HG02588 (cell line): ENCODE measurements at regions not wholly inside any gene's neighbourhood (a gene's known extent, or its start where the extent isn't known, plus 50 kb on each side); places are given as distances from the start of the nearest gene placed in this dataset.

Source experiments
- ATAC-seq: cut with Tn5 transposase; IDR thresholded peaks from one replicate; pipeline ENCODE4 v1.9.1; 2021; ENCODE audit warnings: mild to moderate bottlenecking, moderate library complexity; ENCODE audit not compliant: unreplicated experiment

DNA sequence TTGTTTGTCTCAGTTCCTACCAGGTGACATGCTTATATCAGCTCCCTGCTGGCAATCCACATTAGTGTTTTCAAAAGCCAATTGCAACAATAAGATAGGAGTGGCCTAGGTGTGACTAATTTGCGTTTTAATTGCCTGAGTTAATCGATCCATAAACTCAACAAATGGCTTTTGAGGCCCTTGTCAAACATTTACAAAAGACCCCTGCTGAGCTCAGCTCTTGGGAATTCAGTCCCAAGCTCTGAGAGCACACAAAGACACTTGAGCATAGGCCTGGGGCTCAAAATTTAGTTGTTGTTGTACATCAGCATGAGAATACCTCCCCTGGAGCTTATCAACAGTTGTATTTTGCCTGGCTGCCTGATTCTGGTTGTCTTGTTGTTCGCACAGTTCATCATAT, 1134.4 kb upstream of the TSPY4 start:
- ATAC-seq = no peak

DNA sequence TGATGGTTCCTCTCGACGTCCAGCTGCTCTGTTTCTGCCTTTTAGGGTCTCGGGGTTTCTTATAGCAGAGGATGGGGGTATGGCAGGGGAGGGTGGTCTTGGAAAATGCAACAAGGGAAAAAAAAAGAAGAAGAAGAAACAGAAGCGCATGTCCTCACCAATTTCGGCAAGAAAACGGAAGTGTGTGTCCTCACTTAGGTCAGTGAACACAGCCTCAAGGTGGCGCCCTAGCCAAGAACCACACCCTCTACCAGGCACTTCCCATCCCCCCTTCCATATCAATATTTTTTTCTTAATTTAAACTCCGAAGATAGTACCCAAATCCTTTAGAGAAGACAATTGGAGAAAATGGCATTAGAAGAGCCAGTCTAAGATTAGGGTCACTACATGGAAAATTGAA, 1096.1 kb upstream of the TSPY4 start:
- no peak for ATAC-seq

DNA sequence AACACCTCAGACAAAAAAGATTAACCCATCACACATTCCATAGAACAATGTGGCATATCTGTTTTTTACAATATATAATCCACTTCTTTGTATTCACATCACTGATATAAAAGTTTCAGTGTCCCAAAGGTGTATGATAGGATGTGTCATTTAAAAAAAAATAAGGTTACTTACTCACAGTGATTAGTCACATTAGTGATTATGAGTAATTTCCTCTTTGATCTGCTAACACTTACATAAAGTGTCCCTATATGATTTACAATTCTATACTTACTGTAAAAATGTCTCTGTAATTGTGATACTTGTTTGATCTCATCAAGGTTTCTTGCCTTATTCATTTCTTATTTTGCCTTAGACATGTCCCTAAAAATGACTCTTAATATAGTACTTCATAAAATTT, 1063.5 kb upstream of the TSPY4 start:
- ATAC-seq = no peak

DNA sequence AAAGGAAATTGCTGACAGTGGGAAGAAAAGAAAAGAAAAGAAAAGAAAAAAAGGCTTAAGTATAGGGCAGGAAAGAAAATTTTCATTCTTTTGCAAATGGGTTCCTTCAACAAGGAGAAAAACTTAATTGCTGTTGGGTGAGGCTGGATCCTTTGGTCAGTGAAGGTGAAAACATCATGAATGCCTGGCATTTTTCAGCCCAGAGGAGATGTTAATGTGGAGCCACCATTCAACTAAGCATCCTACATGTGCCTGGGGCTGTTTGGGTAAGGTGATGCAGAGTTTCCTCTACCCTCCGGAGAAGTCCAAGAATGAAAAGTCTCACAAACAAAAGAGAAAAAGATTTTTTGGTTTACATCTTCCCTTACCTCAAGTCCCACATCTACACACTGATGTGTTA, 1032.2 kb upstream of the TSPY4 start:
- ATAC-seq = no peak

DNA sequence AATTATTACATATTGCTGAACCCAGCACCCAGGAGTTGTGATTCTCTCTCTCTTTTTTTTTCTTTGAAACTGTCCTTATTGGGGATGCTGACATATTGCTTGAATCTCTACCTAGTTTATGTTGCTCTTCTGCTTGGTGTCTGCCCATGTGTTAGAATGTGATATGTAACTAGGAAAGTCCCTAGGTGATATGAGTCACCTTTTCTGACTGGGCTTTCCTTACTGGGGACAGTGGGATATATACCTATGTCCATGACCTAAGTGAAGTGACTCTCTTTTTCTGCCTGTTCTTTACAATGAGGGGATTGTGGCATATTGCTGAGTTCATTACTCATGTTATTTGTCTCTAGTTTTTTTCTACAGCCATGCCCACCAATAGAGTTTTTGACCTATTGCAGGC, 1013.2 kb upstream of the TSPY4 start:
- no peak for ATAC-seq

DNA sequence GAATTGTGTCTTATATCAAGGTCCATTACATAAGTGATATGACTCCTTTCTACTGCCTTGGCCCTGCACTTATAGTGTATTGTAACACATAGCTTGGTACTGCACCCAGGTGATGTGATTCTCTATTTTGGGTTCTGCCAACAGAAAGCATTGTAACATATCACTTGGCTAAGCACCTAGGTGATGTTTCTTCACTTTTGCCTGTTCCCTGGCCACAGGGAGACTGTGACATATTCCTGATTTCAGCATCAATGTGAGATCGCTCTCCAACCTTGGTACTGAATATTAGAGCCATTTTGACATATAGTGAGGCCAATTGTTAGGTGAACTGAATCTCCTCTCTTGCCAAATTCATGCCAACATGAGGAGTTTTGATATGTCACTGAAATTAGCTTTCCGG, 1010.3 kb upstream of the TSPY4 start:
- no peak for ATAC-seq

DNA sequence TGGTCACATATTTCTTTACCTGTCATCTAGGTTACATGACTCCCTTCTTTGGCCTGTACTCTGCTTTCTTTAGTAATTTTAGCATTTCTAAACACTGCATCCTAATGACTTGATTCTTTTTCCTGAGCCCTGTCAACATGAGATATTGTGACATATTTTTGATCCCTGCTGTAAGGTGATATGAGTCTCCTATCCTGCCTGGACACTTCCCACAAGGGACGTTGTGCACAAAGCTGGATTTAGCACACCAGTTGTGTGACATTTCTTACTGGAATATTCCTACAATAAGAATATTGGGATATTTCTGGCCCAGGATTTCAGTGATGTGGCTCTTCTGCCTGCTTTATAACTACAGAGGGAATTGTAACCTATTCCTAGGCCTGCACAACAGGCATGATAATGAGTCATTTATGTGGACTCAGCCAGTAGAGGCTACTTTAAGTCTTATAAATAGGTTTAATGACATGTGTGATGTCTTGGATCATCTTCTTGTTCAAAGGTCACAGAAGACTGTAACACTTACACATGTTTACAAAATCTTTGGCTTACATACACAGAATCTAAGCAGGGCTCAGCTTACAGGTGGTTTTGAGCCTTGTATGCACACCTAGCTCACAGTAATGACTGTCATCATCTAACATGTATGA, 1009.4 kb upstream of the TSPY4 start:
- no peak for ATAC-seq

DNA sequence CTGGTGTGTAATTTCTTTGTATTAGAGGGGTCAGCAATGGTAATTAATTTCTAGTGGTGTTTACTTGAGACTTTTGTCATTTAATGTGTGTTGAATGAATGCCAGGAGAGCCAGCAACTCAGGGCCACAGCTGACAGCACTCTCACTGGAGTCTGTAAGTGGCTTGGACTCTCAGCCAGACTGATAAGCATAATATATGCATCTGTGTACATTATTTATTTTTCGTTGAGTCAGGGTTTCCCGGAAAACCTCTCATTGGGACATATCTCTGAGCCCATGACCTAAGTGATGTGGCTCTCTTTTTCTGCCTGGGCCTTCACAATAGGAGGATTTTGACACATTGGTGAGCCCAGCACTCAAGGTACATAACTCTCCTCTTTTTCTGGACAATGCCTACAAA, 1007.8 kb upstream of the TSPY4 start:
- no peak for ATAC-seq

DNA sequence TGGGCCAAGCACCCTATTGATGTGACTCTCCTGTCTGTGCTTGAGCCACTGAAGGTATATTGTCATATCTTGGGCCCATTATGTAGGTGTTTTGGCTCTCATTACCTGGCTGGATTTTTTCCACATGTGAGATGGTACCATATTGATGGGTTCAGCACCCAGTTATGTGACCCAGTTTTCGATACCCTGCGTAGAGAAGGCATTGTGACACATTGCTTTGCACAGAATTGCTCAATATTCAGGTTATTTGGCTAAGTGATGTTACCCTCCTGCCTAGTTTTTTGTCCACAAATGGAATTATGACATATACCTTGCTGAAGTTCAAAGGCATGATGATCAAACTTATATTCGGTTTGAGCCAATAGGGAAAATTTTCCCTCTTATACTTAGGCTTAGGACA, 1007.3 kb upstream of the TSPY4 start:
- ATAC-seq = no peak

DNA sequence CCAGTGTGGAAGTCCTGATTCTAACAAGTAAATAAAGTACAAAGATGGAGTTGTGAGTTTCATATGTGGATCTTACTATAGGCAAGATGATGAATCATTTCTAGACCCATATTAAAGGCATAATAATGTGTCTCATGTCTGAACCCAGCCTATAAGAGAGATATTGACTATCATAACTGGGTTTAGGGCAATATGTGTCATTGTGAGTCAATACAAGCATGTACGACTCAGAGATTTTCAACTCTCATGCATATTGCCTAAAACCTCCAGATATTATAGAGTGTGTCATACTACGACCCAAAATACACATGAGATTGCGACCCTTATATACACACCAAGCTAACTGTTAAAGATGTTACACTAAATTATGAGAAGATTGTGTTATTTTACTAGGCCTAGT, 1003.9 kb upstream of the TSPY4 start:
- ATAC-seq = no peak

DNA sequence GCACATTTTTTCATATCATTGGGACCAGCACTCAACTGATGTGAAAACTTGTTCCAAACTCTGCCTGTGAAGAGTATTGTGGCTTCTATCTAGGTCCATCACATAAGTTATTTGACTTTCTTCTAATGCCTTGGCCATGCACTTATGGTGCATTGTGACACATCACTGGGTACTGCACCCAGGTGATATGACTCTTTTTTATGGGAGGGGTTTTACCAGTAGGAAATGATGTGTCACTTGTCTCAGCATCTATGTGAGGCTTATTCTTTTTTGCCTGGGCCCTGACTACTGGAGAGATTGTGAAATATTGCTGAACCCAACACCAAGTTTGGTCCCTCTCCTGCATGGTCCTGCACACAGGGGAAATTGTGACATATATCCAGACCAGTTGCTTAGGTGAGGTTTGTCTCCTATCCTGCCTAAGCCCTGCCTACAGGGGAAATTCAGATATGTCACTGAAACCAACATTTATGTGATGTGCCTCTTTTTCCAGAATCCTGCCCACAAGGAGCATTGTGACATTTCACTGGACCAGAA, 1001.9 kb upstream of the TSPY4 start:
- ATAC-seq = no peak

DNA sequence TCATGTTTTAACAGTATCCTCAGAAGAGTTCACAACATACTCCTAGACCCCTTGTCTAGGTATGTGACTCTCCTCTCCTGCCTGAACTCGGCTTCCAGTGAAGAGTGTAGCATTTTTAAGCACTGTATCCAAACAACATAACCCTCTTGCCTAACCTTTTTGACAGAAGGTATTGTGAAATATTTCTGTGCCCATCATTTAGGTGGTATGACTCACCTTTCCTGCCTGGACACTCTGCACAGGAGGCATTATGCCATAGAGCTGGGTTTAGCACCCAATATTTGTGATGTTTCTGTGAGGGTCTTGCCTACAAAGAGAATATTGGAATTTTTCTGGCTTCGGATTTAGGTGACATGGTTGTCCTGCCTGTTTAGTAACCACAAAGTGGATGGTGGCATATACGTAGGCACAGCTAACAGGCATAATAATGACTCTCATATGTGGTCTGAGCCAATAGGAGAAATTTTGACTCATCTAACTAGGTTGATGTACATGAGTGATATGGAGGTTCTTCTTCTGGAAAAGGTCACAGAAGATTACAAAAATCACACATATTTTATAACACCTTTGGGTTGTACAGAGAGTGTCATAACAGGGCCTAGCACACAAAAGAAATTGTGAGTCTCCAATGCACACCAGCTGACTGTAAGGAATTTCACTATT, 1001.0 kb upstream of the TSPY4 start:
- ATAC-seq = no peak

DNA sequence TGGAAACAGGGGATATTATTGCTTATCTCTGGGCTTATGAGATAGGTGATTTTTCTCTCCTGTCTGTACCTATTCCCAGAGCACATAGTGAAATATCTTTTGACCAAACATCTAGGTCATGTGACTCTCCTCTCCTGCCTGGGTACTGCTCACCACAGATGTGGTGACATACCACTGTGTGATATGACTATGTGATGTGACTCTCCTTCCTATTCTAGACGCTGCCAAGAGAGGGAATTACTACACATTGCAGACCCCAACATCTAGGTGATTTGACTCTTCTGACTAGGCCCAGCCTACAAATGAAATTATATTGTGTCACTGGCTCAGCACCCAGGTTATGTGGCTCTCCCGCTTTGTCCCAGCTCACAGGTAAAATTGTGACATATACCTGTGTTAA, 996.3 kb upstream of the TSPY4 start:
- ATAC-seq = no peak

DNA sequence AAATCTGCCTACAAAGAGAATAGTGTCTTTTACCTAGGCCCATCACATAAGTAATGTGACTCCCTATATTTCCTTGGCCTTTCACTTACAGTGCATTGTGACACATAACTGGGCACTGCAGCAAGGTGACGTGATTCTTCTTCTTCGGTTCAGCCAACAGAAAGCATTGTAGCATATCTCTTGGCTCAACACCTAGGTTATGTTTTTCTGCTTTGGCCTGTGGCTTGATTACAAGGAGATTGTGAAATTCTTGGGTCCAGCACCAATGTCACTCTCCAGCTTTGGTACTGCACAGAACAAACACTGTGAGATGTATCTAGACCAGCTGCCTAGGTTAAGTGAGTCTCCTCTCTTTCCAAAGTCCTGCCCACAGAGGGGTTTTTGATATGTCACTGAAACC, 995.1 kb upstream of the TSPY4 start:
- ATAC-seq = no peak

DNA sequence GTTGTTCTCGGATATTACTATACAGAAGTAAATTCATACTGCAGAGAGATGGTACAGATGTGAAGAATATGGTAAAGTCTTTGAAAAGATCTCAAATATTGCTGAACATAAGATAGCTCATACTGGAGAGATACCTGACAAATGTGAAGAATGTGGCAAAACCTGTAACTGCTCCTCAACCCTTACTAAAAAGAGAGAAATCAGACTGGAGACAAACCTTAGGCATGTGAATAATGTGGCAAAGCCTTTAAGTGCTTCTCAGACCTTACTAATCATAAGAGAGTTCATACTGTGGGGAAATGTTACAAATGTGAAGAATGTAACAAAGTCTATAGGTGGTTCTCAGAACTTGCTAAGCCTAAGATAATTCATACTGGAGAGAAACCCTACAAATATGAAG, 986.0 kb upstream of the TSPY4 start:
- ATAC-seq = no peak

DNA sequence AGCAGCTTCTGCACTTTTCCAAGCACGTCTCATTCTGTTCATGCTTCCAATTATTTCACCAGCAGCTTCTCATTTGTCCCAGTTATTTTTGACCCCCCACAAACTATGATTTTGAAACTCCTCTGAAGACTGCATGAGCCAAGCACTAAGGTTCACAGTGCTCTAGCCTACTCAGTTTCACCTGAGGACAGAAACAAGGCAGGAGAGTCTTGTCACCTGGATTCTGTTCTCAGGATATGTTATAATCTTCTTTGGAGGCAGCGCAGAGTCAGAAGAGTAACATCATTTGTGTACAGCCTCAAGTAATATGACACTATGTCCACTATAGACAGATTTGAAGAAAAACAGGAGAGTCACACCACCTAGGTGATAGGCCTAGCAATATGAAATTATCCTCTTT, 985.1 kb upstream of the TSPY4 start:
- ATAC-seq = no peak

DNA sequence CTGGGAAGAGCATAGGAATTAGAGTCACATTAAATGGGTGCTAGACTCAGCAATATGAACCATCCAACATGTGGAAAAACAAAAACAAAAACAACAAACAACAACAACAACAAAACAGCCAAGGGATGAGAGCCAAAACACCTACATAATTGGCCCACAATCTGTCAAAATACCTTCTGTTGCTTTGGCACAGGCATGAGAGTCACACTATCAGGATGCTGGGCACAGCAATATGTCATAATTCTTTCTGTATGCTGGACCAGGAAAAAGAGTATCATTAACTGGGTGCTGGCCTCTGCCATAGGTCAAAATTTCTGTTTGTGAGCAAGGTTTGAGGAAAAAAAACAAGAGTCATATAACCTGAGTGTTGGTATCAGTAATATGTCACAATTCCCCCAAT, 979.1 kb upstream of the TSPY4 start:
- no peak for ATAC-seq

DNA sequence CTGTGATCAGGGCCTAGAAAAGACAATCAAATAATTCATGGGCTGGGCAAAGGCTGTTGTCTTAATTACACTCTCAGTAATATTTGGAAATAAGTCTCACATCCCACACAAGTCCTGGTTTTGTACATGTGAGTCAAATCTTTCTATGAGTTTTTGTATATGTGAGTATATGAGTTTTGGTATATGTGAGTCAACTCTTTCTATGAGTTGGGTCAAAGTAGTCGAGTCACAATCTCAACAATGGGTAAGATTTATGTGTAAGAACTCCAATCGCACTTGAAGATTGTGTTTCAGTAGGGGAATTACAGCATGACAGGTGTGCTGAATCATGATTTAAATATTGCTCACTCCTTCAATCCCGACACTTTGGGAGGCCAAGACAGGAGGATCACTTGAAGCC, 975.5 kb upstream of the TSPY4 start:
- ATAC-seq = no peak

DNA sequence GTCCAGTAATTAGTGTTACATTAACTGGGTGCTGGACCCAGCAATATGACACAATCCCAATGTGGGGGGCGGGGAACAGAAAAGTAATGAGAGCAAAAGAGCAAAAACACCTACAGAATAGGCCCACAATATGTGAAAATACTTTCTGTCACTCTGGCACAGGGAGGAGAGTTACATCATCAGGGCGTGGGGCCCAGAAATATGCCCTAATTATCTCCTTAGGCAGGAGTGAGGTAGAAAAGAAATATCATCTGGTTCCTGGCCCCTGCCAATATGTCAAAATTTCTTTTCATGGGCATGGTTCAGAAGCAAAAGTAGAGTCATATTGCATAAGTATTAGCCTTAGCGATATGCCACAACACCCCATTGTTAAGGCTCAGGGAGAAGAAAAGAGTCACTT, 959.8 kb upstream of the TSPY4 start:
- no peak for ATAC-seq

DNA sequence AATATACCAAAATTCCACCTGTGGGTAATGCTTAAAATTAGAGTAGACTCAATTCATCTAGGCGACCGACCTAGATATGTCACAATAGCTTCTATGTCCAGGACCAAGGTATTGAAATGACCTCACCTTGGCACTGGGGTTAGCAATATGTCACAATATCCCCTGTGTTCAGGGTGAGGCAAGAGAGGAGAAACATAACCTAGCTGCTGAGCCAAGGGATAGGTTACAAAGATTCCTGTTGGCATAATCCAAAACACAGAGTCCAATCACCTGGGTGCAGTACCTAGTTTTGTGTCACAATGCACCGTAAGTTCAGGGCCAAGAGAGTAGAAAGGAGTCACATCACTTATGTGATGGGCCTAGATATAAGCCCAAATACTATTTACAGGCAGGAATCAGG, 957.5 kb upstream of the TSPY4 start:
- ATAC-seq = no peak

DNA sequence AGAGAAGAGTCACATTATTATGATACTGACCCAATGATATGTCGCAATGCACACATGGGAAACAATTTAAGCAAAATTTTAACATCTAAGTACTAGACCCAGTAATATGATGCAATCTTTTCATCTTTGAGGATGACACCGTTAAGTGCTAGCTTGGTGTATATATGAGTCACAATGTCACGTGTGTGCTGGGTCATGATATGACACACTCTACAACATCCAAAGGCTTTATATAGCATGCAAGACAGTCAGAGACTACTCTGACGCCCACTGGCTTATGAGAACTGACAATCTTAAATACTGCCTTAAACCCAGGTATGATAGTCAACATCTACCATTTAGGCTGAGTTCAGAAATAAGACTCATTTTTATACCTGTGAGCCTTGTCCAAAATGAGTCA, 955.8 kb upstream of the TSPY4 start:
- ATAC-seq = no peak

DNA sequence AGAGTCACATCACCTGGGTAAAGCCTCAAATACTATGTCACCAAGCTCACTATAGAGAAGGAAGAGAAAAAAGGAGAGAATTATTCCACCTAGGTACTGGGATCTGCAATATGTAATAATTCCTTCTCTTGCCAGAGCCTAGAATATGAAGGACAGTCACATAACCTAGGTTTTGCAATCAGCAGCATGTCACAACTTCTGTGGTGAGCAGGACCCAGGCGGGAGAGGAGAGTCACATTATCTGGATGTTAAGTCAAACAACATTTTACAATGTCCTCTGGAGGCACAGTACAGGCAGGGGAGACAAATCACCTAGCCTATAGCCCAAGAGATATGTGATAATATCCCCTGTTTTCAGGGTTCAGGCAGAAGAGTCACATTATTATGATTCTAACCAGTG, 951.2 kb upstream of the TSPY4 start:
- ATAC-seq = no peak

DNA sequence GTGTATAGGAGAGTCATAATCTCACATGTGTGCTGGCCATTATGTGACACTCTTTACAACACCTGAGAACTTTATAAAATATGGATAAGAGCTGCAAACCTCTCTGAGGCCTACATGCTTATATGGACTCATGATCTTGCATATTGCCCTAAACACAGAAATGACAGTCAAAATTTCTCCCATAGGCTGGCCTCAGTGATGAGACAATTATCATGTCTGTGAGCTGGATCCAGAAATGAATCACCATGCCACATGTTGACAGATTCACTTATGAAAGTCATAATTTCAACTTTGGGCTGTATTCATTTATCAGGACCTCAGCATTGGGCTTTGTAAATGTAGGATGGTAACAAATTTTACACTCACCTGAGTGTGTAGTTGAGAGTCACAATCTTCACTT, 948.8 kb upstream of the TSPY4 start:
- ATAC-seq = no peak
